Mammary epithelial cell (primary cell): ENCODE measurements at regions not wholly inside any gene's neighbourhood (a gene's known extent, or its start where the extent isn't known, plus 50 kb on each side); places are given as distances from the start of the nearest gene placed in this dataset.

Experiments used
- CTCF ChIP-seq, 2 donors: IDR thresholded peaks in 1 of 2; conservative IDR thresholded peaks in 1 of 2; 2 replicates each; pipeline ENCODE4 v1.5.1; 2011 to 2012; ENCODE audit warnings: inconsistent platforms in 2 of 2, low read length in 2 of 2, mild to moderate bottlenecking in 2 of 2, control low read depth in 1 of 2, low read depth in 1 of 2; ENCODE audit not compliant: insufficient read depth in 1 of 2; ENCODE audit errors: extremely low read depth in 1 of 2
- EZH2 ChIP-seq: IDR thresholded peaks from 2 replicates; pipeline ENCODE4 v1.6.1; 2012; ENCODE audit warnings: low read length, inconsistent platforms, borderline replicate concordance

DNA sequence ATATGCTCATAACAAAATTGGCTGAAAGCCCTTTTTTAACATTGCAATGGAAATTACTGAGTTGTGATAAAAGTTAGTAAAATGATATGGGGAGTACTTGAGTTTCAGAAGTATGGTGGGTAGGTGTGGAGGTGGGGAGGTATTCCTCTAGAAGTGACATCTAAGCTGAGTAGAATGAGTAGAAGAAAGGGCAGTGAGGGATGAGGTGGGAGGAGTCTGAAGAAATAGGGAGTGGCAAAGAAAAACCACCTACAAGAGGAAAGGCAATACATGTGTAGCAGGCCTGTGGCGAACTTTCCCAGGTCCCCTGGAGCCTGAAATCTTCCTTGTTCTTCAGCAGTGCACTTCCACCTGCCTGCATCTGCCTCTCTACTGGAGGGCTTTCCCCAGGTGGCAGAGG is 52.8 kb upstream of the DIPK2A start:
- TF ChIP-seq CTCF (conservative IDR thresholded peaks at IDR 0.05 in 1 of 2, IDR thresholded peaks at IDR 0.05 in 1 of 2; ENCODE audit: extremely low read depth in 1 of 2, insufficient read depth in 1 of 2, low read depth in 1 of 2, low read length in 2 of 2) (no peak), EZH2 (no peak)
